Liver (tissue), 8 donors: ENCODE measurements at regions not wholly inside any gene's neighbourhood (a gene's known extent, or its start where the extent isn't known, plus 50 kb on each side); places are given as distances from the start of the nearest gene placed in this dataset.

Source experiments
- DNase-seq: peaks from one replicate; pipeline ENCODE4 v3.0.0-alpha.2; 2017; ENCODE audit warnings: low spot score
- H3K27ac ChIP-seq, 2 donors: one replicate each; pipeline ENCODE4 v1.7.0; 2013; ENCODE audit warnings: inconsistent platforms in 2 of 2, low read length in 2 of 2, control low read depth in 1 of 2, low read depth in 1 of 2, mild to moderate bottlenecking in 1 of 2
- H3K27me3 ChIP-seq, 4 donors: one replicate each; pipeline versions ENCODE4 v1.6.1 to v1.7.0; 2013; ENCODE audit warnings: low read length in 3 of 4, inconsistent platforms in 1 of 4, mild to moderate bottlenecking in 1 of 4, moderate library complexity in 1 of 4; ENCODE audit not compliant: control insufficient read depth in 4 of 4, insufficient read depth in 4 of 4
- H3K36me3 ChIP-seq, 4 donors: one replicate each; pipeline versions ENCODE4 v1.6.1 to v1.7.0; 2013; ENCODE audit warnings: low read length in 3 of 4, mild to moderate bottlenecking in 3 of 4, low read depth in 1 of 4, moderate library complexity in 1 of 4; ENCODE audit not compliant: control insufficient read depth in 4 of 4, insufficient read depth in 3 of 4
- H3K4me1 ChIP-seq, 4 donors: one replicate each; pipeline versions ENCODE4 v1.6.1 to v1.7.0; 2013; ENCODE audit warnings: low read length in 3 of 4, mild to moderate bottlenecking in 3 of 4, moderate library complexity in 1 of 4; ENCODE audit not compliant: control insufficient read depth in 4 of 4, insufficient read depth in 4 of 4
- H3K4me3 ChIP-seq, 3 donors: one replicate each; pipeline versions ENCODE4 v1.6.1 to v1.7.0; 2013; ENCODE audit warnings: low read length in 3 of 3, control low read depth in 1 of 3, low read depth in 1 of 3, mild to moderate bottlenecking in 1 of 3
- H3K9ac ChIP-seq, 2 donors: one replicate each; pipeline ENCODE4 v1.7.0; 2013; ENCODE audit warnings: low read length in 2 of 2, mild to moderate bottlenecking in 2 of 2, moderate library complexity in 2 of 2, control low read depth in 1 of 2, low read depth in 1 of 2
- H3K9me3 ChIP-seq, 4 donors: one replicate each; pipeline versions ENCODE4 v1.6.1 to v1.7.0; 2013; ENCODE audit warnings: low read length in 3 of 4; ENCODE audit not compliant: control insufficient read depth in 4 of 4
- ATF3 ChIP-seq: IDR thresholded peaks from 2 replicates; pipeline ENCODE4 v1.6.1; 2016; ENCODE audit warnings: antibody characterized with exemption
- CTCF ChIP-seq: fragments of 150-350 bp; IDR thresholded peaks from 2 replicates; pipeline ENCODE4 v1.5.1; 2017; ENCODE audit warnings: improper control_type of control experiment, low read depth, low read length; ENCODE audit not compliant: missing input control
- FOXA1 ChIP-seq: IDR thresholded peaks from 2 replicates; pipeline ENCODE4 v1.6.1; 2016; ENCODE audit warnings: antibody characterized with exemption
- GABPA ChIP-seq, 2 donors: IDR thresholded peaks in 1 of 2; conservative IDR thresholded peaks in 1 of 2; 2 replicates each; pipeline ENCODE4 v1.6.1; 2016; ENCODE audit warnings: antibody characterized with exemption in 2 of 2, mild to moderate bottlenecking in 1 of 2, moderate library complexity in 1 of 2
- HNF4A ChIP-seq, 2 donors: conservative IDR thresholded peaks; 2 replicates each; pipeline ENCODE4 v1.6.1; 2016; ENCODE audit warnings: antibody characterized with exemption in 2 of 2, mild to moderate bottlenecking in 2 of 2
- HNF4G ChIP-seq: IDR thresholded peaks from 2 replicates; pipeline ENCODE4 v1.6.1; 2016; ENCODE audit warnings: antibody characterized with exemption
- JUND ChIP-seq, 2 donors: IDR thresholded peaks; 2 replicates each; pipeline ENCODE4 v1.6.1; 2016; ENCODE audit warnings: antibody characterized with exemption in 2 of 2
- MAX ChIP-seq: IDR thresholded peaks from 2 replicates; pipeline ENCODE4 v1.6.1; 2016; ENCODE audit warnings: antibody characterized with exemption
- NR2F2 ChIP-seq: IDR thresholded peaks from 2 replicates; pipeline ENCODE4 v1.6.1; 2016; ENCODE audit warnings: antibody characterized with exemption
- RAD21 ChIP-seq, 2 donors: IDR thresholded peaks; 2 replicates each; pipeline ENCODE4 v1.6.1; 2016; ENCODE audit warnings: antibody characterized with exemption in 2 of 2, mild to moderate bottlenecking in 2 of 2
- REST ChIP-seq: IDR thresholded peaks from 2 replicates; pipeline ENCODE4 v1.6.1; 2016; ENCODE audit warnings: antibody characterized with exemption, mild to moderate bottlenecking
- RXRA ChIP-seq, 2 donors: IDR thresholded peaks; 2 replicates each; pipeline ENCODE4 v1.6.1; 2017 to 2018; ENCODE audit warnings: antibody characterized with exemption in 2 of 2, mild to moderate bottlenecking in 1 of 2
- SP1 ChIP-seq: IDR thresholded peaks from 2 replicates; pipeline ENCODE4 v1.6.1; 2018; ENCODE audit warnings: antibody characterized with exemption, mild to moderate bottlenecking
- TAF1 ChIP-seq: conservative IDR thresholded peaks from 2 replicates; pipeline ENCODE4 v1.6.1; 2016; ENCODE audit warnings: antibody characterized with exemption, mild to moderate bottlenecking
- YY1 ChIP-seq: IDR thresholded peaks from 2 replicates; pipeline ENCODE4 v1.6.1; 2016; ENCODE audit warnings: antibody characterized with exemption, mild to moderate bottlenecking
- ZBTB33 ChIP-seq: IDR thresholded peaks from 2 replicates; pipeline ENCODE4 v1.6.1; 2016; ENCODE audit warnings: antibody characterized with exemption
- WGBS: extraction: QIAGEN DNeasy Blood & Tissue Kit; methylation state at CpG from one replicate; pipeline ENCODE4 v1.1.7; 2013; 5-methylcytosine and 5-hydroxymethylcytosine counted together
- donor health status: healthy.
- donor health status: healthy.
- donor health status: healthy.
- donor health status: healthy.
- donor health status: healthy.

GRCh38 chr13:74755065-74755464, 620.9 kb upstream of the KLF12 start:
- DNase-seq = no peak
- no peaks in the 10 kb centered on the region for H3K27me3 ChIP-seq
- H3K9me3 ChIP-seq = no peaks in the 10 kb centered on the region
- H3K9ac ChIP-seq = no peak overlapping the region
- no peaks in the 10 kb centered on the region for H3K4me1 ChIP-seq
- no peak overlapping the region for H3K27ac ChIP-seq
- no peaks in the 10 kb centered on the region for H3K36me3 ChIP-seq
- H3K4me3 ChIP-seq = no peak overlapping the region
- WGBS = 67% methylated on average over 2 of the region's 2 CpGs
- TF ChIP-seq RXRA (IDR thresholded peaks at IDR 0.05) (no peak), JUND (IDR thresholded peaks at IDR 0.05) (no peak), FOXA1 (no peak), CTCF (no peak), HNF4G (no peak), ZBTB33 (no peak), GABPA (IDR thresholded peaks at IDR 0.05 in 1 of 2, conservative IDR thresholded peaks at IDR 0.05 in 1 of 2) (no peak), NR2F2 (no peak), TAF1 (no peak), YY1 (no peak)

- no peak for DNase-seq
- no peak for TF ChIP-seq MAX
- no peak for TF ChIP-seq HNF4G
- no peak for TF ChIP-seq HNF4A (conservative IDR thresholded peaks at IDR 0.05)
- TF ChIP-seq SP1 = no peak
- no peak for TF ChIP-seq NR2F2
- no peak for TF ChIP-seq RAD21 (IDR thresholded peaks at IDR 0.05)
- no peak for TF ChIP-seq CTCF
- no peak for TF ChIP-seq ATF3
- no peak for TF ChIP-seq REST
- Histone ChIP-seq H3K4me1 (no peaks in the 10 kb centered on the region), H3K27me3 (no peaks in the 10 kb centered on the region), H3K36me3 (no peaks in the 10 kb centered on the region), H3K9ac (no peak overlapping the region), H3K9me3 (no peaks in the 10 kb centered on the region), H3K4me3 (no peak overlapping the region), H3K27ac (no peak overlapping the region)
- 97% methylated on average over 5 of the region's 5 CpGs for WGBS
These were observed 617.5 kb upstream of the KLF12 start for GRCh38 chr13:74751739-74752138.
